Stomach (tissue), 8 donors: ENCODE measurements at regions not wholly inside any gene's neighbourhood (a gene's known extent, or its start where the extent isn't known, plus 50 kb on each side); places are given as distances from the start of the nearest gene placed in this dataset.

Source experiments
- DNase-seq, 2 donors: peaks; one replicate each; pipeline versions ENCODE4 v3.0.0 to v3.0.0-alpha.2; 2013 to 2019
- H3K27ac ChIP-seq, 5 donors: fragments of 200-600 bp in 4 of 5; sonication (generic) in 4 of 5; one replicate each; pipeline ENCODE4 v1.5.1; 2013 to 2019; ENCODE audit warnings: mild to moderate bottlenecking in 1 of 5, moderate library complexity in 1 of 5
- H3K27me3 ChIP-seq, 3 donors: fragments of 200-600 bp; sonication (generic); one replicate each; pipeline ENCODE4 v1.5.1; 2017 to 2019; ENCODE audit warnings: mixed run types in 1 of 3
- H3K36me3 ChIP-seq, 4 donors: fragments of 200-600 bp; sonication (generic); 1 replicate in 3 of 4; 2 replicates in 1 of 4; pipeline ENCODE4 v1.5.1; 2016 to 2019
- H3K4me1 ChIP-seq, 4 donors: fragments of 200-600 bp; sonication (generic); one replicate each; pipeline ENCODE4 v1.5.1; 2016 to 2019
- H3K4me3 ChIP-seq, 4 donors: fragments of 200-600 bp; sonication (generic) in 3 of 4; one replicate each; pipeline ENCODE4 v1.5.1; 2016 to 2019; ENCODE audit warnings: mild to moderate bottlenecking in 1 of 4
- H3K9me3 ChIP-seq, 4 donors: fragments of 200-600 bp; sonication (generic); one replicate each; pipeline ENCODE4 v1.5.1; 2016 to 2019
- EP300 ChIP-seq: sonication (generic); formaldehyde crosslinking; IDR thresholded peaks from one replicate; pipeline ENCODE4 v1.6.1; 2017; ENCODE audit warnings: antibody characterized with exemption
- POLR2A ChIP-seq, 4 donors: fragments of 450-650 bp; IDR thresholded peaks; one replicate each; pipeline ENCODE4 v1.6.1; 2016; ENCODE audit warnings: antibody characterized with exemption in 4 of 4, control low read depth in 2 of 4, mild to moderate bottlenecking in 1 of 4, moderate library complexity in 1 of 4
- POLR2AphosphoS5 ChIP-seq, 3 donors: sonication (generic); formaldehyde crosslinking; IDR thresholded peaks; one replicate each; pipeline ENCODE4 v1.6.1; 2016; ENCODE audit warnings: antibody characterized with exemption in 3 of 3
- WGBS, 5 donors: extraction: QIAGEN DNeasy Blood & Tissue Kit in 3 of 5; methylation state at CpG; one replicate each; pipeline versions ENCODE4 v1.1.5 to v1.1.7; 2013 to 2018; 5-methylcytosine and 5-hydroxymethylcytosine counted together
- intact Hi-C: fragments of 100-400 bp; cut with DNase I; formaldehyde crosslinking; loops from one replicate; pipeline ENCODE4 v1.15.1; 2023; ENCODE audit warnings: low total_unique reads
- TF ChIP-seq, protein P1 (sequence below), 7 experiments: fragments of 450-650 bp in 4 of 7; fragments of 200-600 bp in 3 of 7; sonication (generic) in 3 of 7; IDR thresholded peaks; one replicate each; pipeline ENCODE4 v1.5.1; 2016 to 2019; ENCODE audit warnings: antibody characterized with exemption in 7 of 7, control low read depth in 2 of 7, mild to moderate bottlenecking in 1 of 7
- donor health status: healthy with polysubstance abuse.
- donor health status: Bipolar disorder and iron deficiency.
- donor health status: healthy.

DNA sequence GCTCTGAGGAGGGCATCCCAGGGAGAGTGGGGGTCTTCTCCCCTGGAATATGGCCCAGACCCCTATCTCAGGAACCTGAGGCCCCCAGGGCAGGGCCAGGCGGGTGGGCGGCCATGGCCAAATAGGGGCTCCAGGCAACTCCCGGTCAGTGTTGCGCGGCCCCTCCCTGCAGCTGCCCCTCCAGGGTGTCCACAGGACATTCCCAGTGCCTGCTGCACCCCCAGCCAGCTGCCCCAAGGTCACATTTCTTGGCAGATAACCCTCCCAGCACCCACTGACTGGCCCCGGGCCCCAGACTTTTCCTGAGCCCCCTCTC lies 53.6 kb upstream of the EGFL7 start:
- 60 to 92% (median 89%) methylated on average over 1 to 6 of the region's 6 CpGs for WGBS, 5 donors
- no peak overlapping the region for H3K4me3 ChIP-seq
- H3K4me1 ChIP-seq, result peaks cover 16 to 64% (median 47%) of the 10 kb centered on the region in 4 donors
- no peak for DNase-seq
- H3K9me3 ChIP-seq, result no peaks in the 10 kb centered on the region
- H3K27me3 ChIP-seq, result peaks cover 0 to 12% (median 0%) of the 10 kb centered on the region in 3 donors
- intact Hi-C loops, result no loop called here
- TF ChIP-seq EP300, result no peak
- TF ChIP-seq POLR2A (IDR thresholded peaks at IDR 0.05), result no peak
- TF ChIP-seq POLR2AphosphoS5 (IDR thresholded peaks at IDR 0.05), result no peak
- TF ChIP-seq, protein P1, sequence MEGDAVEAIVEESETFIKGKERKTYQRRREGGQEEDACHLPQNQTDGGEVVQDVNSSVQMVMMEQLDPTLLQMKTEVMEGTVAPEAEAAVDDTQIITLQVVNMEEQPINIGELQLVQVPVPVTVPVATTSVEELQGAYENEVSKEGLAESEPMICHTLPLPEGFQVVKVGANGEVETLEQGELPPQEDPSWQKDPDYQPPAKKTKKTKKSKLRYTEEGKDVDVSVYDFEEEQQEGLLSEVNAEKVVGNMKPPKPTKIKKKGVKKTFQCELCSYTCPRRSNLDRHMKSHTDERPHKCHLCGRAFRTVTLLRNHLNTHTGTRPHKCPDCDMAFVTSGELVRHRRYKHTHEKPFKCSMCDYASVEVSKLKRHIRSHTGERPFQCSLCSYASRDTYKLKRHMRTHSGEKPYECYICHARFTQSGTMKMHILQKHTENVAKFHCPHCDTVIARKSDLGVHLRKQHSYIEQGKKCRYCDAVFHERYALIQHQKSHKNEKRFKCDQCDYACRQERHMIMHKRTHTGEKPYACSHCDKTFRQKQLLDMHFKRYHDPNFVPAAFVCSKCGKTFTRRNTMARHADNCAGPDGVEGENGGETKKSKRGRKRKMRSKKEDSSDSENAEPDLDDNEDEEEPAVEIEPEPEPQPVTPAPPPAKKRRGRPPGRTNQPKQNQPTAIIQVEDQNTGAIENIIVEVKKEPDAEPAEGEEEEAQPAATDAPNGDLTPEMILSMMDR (IDR thresholded peaks at IDR 0.05), result no peak
- H3K27ac ChIP-seq, result no peak overlapping the region
- H3K36me3 ChIP-seq, result no peaks in the 10 kb centered on the region

DNA sequence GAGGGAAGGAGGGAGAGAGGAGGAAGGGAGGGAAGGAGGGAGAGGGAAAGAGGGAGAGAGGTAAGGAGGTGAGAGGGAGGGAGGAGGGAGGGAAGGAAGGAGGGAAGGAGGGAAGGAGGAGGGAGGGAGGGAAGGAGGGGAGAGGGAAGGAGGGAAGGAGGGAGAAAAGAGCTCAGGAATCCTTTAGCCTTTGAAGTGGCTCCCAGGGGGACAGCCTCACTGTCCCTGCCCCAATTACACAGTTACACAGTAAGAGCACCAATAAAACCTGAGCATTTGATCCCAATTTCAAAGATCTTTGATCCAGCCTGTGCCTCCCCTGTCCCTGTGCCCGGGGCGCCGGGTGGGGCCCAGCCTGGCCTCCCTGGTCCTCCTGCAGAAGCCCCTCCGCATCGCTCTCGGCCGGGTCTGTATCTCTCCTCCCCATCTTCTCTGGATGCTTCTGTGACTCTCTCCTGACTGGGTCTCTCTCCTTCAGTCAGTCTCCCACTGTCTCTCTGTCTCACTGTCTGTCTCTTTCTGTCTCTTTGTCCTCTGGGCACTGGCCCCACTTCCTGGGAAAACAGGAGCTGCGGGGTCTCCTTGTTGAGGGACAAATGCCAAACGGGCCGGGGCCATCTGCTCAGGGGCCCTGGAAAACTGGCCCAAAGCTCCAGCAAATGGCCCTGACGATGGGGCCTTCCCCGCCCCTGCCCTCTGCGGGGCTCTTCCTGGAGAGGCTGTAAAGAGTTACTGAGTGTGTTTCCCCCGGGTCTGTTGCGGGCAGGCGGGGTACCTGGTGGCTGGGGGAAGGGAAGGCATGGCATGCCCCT lies 54.2 kb upstream of the EGFL7 start:
- H3K36me3 ChIP-seq, result no peaks in the 10 kb centered on the region
- TF ChIP-seq, protein P1 (IDR thresholded peaks at IDR 0.05), result no peak
- no peak for TF ChIP-seq POLR2A (IDR thresholded peaks at IDR 0.05)
- TF ChIP-seq POLR2AphosphoS5 (IDR thresholded peaks at IDR 0.05), result no peak
- no peak for TF ChIP-seq EP300
- no peak overlapping the region for H3K27ac ChIP-seq
- H3K4me3 ChIP-seq, result no peak overlapping the region
- H3K9me3 ChIP-seq, result no peaks in the 10 kb centered on the region
- peaks cover 0 to 16% (median 0%) of the 10 kb centered on the region in 3 donors for H3K27me3 ChIP-seq
- no peak for DNase-seq
- WGBS, 5 donors, result 71 to 80% (median 77%) methylated on average over 15 to 16 of the region's 16 CpGs
- intact Hi-C loops, result no loop called here
- peaks cover 16 to 65% (median 50%) of the 10 kb centered on the region in 4 donors for H3K4me1 ChIP-seq

DNA sequence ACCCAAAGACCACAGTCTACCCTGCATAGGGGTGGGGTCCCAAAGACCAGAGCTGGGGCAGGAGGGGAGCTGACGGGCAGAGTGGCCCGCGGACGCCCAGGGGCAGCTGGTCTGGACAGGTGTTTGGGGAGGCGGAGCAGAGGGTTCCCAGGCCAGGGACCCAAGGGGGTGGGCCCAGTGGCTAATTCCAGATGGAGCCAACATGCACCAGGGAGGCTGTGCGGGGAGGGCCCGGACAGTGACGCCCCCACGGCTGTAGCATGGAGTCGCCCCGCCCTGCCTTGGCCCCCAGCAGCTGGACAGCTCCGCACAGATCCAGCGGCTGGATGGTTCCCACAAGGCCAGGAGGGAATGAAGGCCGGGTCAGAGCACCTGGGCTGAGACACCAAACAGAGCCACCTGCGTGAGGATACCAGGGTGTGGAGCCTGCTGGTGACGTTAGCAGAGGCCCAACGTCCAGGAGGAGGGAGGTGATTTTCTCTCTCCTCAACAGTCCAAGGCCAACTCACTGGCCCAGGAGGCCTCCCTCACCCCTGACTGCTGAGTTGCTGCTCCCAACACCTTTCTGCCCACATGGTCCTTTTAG lies 55.3 kb upstream of the EGFL7 start:
- no peak overlapping the region for H3K4me3 ChIP-seq
- WGBS, 5 donors, result 86 to 96% (median 88%) methylated on average over 5 to 17 of the region's 17 CpGs
- DNase-seq, result no peak
- H3K27me3 ChIP-seq, result peaks cover 0 to 16% (median 0%) of the 10 kb centered on the region in 3 donors
- intact Hi-C loops, result no loop called here
- no peaks in the 10 kb centered on the region for H3K36me3 ChIP-seq
- no peak overlapping the region for H3K27ac ChIP-seq
- H3K4me1 ChIP-seq, result peaks cover 16 to 63% (median 51%) of the 10 kb centered on the region in 4 donors
- no peaks in the 10 kb centered on the region for H3K9me3 ChIP-seq
- TF ChIP-seq EP300, result no peak
- TF ChIP-seq, protein P1 (IDR thresholded peaks at IDR 0.05), result no peak

DNA sequence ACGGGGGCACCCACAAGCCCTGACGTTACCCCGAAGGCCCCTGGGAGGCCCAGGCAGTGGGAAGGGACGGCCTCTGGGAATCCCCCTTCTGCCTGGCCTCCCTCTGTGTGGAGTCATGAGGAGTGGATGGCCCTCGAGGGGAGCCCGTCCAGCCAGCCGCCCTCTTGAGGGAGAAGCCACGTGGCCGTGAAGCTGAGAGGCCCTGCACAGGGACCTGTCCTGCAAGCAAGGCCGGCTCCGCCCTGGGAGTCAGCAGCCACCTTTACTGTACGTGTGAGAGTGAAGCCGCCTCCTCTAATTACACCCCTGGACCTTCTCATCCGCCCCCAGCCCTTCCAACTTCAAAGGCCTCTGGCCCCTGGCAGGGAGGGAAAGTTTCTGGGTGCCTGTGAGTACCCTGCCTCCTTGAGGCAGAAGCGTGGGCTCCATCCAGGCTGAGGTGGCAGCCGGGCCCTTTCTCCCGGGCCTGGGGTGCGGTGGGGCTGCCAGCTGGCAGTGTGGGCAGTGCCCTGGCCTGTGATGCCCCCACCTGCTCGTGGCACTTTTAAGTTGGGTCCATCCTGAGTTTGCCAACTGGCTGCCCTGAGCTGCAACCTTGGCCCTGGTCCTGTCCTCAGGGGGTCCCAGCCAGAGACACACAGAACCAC lies 55.9 kb upstream of the EGFL7 start:
- H3K4me1 ChIP-seq, result peaks cover 13 to 58% (median 52%) of the 10 kb centered on the region in 4 donors
- H3K9me3 ChIP-seq, result no peaks in the 10 kb centered on the region
- 62 to 78% (median 68%) methylated on average over 13 to 19 of the region's 19 CpGs for WGBS, 5 donors
- H3K27ac ChIP-seq, result peak overlapping the region in 4 of 5 donors; percentile 7 to 69 (median 19)
- peaks cover 0 to 16% (median 0%) of the 10 kb centered on the region in 3 donors for H3K27me3 ChIP-seq
- H3K4me3 ChIP-seq, result no peak overlapping the region
- intact Hi-C loops, result no loop called here
- DNase-seq, result peak in 1 of 2 donors; percentile 83
- H3K36me3 ChIP-seq, result no peaks in the 10 kb centered on the region
- TF ChIP-seq EP300 (no peak), POLR2AphosphoS5 (IDR thresholded peaks at IDR 0.05) (no peak), POLR2A (IDR thresholded peaks at IDR 0.05) (no peak)
- TF ChIP-seq, protein P1 (IDR thresholded peaks at IDR 0.05), result no peak
